OCI-M2 (cell line): ENCODE measurements at regions not wholly inside any gene's neighbourhood (a gene's known extent, or its start where the extent isn't known, plus 50 kb on each side); places are given as distances from the start of the nearest gene placed in this dataset.

ENCODE experiments used
- DNase-seq: peaks from one replicate; lab custom pipeline; 2025; ENCODE audit not compliant: unreplicated experiment; lab: John Stamatoyannopoulos, UW

DNA sequence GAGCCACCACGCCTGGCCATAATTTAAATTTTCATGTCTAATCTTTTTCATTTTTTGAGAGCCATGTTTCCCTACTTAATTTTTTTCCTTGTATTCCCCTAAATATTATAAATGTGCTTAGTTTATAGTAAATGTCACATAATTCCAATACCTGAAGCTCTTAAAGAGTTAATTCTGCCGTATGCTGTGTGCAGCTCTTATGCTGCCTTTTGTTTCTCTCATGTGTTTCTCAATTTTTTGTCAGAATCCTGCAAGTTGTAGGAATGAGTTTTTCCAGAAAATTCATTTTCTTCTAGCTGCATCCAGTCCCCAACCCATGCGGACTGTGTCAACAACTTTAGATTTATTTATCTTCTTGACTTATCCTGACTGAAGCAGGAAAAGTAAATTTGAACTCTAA lies 90.9 kb upstream of the ROBO2 start:
- DNase-seq, result no peak

DNA sequence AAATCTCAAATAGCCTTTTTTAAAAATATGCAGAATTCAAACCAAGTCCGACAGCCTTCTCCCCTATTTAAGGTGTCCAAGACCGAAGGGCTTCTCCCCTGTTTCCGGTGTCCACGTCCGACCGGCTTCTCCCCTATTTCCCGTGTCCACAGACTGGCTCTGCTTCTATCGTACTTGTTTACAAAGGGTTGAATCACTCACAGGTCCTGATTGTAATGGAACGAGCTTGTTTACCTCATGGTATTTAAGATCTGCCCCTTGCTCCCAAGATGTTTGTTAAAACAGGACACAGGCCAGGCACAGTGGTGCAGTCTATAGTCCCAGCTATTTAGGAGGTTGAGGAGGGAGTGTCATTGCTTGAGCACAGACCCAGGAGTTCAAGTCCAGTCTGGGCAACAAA lies 90.4 kb upstream of the ROBO2 start:
- no peak for DNase-seq

DNA sequence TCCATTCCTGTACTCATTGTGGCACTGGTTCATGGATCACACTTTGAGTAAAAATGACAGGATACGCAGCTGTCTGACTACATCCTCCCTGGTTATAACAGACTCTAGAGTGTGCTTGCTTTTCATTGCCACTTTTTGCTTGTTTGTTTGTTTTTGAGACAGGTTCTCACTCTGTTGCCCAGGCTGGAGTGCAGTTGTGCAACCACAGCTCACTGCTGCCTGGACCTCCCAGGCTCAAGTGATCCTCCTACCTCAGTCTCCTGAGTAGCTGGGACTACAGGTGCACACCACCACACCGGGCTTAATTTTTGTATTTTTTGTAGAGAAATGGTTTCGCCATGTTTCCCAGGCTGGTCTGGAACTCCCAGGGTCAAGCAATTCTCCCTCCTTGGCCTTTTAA lies 89.3 kb upstream of the ROBO2 start:
- DNase-seq, result no peak

DNA sequence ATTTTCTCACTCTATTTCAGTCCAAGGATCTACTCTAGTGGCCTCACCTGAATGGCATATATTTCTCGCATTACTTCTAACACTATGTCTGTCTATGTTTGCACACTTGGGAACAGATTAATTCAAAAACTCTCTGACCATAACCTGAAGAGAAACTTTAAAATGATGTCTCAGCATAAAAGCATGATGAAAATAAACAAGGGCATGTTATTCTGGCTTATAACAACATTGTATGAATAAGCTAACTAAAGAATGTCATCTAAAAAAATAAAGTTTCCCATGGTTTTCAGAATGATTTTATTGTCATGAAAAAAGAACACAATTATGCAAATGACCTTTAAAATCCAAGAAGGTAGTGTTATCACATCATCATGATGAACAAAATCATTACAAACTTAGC lies 85.5 kb upstream of the ROBO2 start:
- DNase-seq, result no peak

DNA sequence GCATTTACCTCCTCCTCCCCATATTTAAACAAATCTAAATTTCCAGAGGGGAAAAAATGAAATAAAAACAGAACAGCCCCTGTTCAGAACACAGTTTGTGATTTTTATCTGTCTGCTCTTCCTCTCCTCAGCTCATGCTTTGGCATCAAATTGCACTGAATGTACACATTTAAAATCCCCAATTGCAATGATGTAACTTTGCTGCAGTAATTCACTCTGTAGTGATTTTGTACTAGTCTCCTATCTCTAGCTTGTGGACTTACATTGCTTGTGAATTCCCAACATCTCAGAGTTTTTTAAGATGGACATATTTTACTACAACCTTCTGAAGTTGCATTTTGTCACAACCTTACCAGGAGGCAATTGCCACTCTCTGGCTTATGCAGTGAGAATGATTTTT lies 81.6 kb upstream of the ROBO2 start:
- no peak for DNase-seq

DNA sequence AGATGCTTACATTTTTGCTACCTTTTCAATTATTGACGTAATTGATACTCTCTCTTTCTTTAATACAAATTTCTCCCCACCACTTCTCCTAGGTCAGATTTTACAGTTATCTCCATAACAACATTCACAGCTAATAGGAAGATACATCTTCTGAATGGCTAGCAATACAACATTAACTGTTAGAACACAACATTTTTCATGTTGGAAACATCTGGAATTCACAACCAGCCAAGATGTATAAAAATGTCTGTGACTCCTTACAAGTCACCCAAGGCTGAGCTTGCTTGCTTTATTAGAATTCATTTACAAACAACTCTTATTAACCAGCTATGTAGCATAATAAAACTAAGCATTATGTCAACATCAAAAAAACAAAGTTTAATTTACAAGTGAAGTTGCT lies 81.0 kb upstream of the ROBO2 start:
- DNase-seq, result no peak

DNA sequence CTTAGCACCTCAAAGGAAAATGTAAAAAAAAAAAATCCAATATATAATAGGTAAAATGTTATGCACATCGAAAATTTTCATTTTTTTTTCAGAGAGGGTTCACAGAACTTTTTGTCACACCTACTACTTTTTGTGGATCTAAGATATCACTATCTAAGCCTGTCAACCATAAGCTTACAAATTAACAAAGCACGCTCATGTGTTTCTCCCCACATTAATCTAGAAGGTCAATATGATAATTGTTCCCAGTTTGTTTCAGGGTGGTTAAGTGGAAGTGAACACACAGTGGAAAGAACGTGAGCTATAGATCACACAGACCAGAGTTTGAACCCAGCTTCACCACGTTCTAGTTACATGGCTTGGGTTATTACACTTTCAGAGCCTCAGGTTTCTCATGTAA lies 78.6 kb upstream of the ROBO2 start:
- DNase-seq, result no peak

DNA sequence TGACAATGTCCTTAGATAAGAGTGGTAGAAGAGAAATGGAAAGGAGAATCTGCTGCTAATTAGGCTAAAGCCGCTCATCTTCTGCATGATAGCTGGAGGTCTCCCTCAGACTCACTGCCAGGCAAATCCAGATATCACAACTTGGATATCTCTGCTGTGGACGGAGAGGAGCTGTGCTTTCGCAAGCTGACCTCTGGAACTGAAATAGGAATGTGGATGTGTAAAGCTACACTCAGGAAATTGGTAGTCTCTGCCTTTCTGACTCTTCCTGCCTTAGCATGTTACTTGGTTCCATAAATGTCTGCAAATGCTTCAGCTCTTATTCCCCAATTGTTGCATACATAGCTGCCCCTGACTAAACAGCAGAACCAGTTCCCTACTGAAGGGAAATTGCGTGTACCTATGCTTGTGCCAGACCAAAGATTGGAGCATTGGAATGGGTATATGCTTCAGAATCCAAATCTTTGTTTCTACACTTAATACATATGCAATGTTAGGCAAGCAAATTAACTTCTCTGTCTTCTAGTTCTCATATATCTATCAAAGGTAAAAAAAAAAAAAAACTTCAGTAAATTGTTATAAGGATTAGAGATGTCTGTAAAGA lies 74.7 kb upstream of the ROBO2 start:
- DNase-seq, result no peak

DNA sequence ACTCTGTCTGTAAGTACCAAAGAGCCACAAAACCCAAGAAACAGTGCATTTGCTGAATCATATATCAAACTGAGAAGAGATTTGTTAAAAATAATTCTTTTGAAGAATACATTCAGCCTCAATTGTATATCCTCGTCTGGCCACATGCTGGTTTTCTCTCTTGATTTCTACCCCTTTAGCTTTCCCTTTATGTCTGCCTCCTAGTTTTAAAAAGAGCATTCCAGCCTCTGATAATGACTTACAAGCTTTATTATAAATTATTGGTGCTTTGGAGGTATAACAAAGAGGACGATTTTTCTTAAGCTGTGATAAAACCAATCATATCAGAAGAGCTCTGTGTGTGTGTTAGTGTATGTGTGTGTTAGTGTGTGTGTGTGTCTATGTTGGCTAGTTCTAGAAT lies 70.4 kb upstream of the ROBO2 start:
- no peak for DNase-seq

DNA sequence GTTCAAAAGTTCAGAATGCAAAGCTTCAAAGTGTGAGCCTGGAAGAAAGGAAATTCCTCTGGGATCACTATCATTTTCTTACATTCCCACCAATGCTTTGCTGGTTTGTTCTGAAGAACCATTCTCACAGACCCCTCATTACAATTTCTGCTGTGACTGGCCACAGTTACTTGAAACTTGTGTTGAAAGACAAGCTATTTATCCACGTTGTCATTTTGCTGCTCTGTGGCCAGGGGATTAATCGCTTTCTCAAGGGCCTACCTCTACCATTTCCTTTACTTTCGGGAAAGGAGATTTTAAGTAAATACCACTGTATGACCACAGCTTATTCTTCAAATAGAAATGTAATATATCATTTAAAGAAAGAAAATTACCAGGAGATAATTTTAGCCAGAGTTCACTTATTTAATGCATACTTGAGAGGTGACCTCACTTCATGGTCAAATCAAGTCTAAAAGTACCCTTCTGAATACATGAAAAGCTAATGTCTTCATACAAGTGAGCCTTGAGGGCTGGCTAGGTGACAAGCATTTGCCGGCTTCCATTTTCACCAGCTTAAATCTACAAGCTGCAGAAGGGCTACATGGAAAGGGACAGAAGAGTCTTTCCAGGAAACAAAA lies 69.8 kb upstream of the ROBO2 start:
- DNase-seq, result no peak

DNA sequence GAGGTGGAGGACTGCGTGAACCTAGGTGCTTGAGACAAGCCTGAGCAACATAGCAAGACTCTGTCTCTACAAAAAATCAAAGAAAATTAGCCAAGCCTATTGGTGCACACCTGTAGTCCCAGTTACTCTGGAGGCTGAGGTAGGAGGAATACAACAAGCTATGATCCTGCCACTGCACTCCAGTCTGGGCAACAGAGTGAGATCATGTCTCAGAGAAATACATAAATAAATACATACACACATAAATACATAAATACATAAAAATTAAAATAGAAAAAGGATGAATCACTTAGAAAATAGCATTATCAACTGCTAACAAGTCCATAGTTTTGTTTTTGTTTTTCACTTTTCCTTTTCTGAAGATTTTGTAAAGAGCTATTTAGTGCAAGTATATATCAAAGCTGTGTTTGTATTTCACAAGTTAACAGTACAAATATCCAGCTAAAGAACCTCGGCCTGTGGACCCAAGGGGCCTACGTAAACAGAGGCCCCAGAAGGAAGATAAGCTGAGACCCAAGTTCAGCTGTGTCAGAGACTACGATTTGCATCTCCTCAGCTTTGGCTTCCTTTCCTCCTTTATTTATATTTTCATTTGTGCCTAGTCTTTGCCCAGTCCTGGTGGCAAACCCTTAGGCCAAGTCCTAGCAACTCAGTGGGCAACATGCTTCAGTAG lies 67.1 kb upstream of the ROBO2 start:
- no peak for DNase-seq

DNA sequence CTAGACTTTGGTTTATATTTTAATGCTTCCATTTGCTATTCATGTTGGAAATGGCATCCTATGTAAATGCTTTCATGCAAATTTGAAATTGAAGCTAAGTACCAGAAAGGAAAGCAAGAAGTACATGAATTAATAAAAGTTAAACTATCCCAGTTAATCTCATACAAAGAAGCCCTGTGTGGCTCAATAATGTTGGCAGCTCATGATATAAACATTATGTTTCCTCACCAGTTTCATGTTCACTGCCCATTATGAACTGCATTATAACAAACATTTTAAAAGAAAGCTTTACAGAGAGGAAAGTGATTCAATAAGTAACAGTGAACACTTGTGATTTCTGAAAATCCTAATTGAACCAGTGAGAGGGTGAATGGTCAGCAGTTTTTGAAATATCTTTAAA lies 62.9 kb upstream of the ROBO2 start:
- DNase-seq, result no peak

DNA sequence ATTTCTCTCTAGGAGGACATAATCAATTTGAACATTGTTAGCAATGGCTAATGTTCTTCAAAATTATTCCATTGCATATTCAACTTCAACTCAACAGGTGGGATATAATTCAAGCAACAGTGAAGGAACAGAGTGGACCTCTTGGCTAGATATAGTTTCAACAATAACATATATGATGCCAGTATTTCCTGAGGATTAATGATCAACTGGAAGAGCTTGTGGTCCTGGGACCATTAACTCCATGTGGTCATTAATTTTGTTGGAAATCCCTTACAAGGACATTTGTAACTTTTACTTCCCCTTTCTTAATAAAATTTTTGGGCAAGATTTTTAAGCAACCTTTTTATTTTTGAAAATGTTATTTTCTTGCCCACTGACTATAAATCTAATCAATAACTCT lies 54.3 kb upstream of the ROBO2 start:
- DNase-seq, result no peak

DNA sequence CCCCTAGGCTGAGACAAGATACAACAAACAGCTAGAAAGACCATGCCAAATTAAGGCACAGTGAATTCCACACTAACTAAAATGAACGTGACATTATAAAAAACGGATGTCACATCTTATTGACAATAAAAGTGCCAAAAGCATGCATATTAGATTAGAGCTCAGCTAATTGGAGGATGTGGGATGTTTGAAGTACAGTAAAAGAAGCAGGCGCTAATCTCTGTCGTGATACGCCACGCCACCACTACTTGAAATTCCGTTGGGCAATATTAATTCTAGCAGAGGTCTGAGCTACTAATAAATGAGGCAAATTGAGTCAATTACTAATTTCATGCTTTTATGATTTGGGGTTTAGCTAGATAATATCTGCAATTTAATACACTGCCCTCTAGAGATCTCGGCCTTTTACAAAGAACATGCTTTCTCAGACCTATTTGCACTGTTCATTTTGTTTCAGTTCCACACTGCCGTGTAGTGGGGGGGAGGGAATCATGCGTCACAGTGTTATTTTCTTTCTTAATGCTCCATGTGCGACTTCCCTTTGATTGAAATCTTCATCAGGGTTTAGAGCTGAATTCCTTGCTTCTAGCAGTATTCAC lies 52.9 kb upstream of the ROBO2 start:
- DNase-seq, result no peak
